ENCODE measurements at regions not wholly inside any gene's neighbourhood (a gene's known extent, or its start where the extent isn't known, plus 50 kb on each side); places are given as distances from the start of the nearest gene placed in this dataset.
"Not testable (repeated sequence)": the region's sequence is repeated elsewhere in the genome, so short reads cannot be mapped to it uniquely, and the experiment has no call there.

DNA sequence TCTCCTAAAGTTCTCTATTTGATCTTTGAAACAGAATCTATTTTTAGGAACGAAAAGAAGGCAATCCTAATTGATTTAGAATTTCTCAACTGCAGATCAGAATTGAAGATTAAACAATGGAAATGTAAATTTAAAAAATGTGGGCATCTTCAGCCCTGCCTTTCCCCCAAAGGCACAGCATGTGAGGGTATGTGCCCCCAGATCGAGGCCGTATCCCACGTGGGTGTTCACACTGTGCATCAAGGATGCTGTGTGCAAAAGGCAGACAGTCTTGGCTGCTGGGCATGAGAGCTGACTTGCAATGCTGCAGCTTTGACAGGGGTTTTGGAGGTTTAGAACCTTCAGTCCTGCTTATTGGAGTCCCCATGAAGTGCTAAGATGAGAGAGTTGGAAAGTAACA lies 346.3 kb downstream of the VRK1 start (continued):
- TF ChIP-seq ELF4 (CRISPR knock-in tag; IDR thresholded peaks at IDR 0.05; ENCODE audit: low read depth), result no peak

DNA sequence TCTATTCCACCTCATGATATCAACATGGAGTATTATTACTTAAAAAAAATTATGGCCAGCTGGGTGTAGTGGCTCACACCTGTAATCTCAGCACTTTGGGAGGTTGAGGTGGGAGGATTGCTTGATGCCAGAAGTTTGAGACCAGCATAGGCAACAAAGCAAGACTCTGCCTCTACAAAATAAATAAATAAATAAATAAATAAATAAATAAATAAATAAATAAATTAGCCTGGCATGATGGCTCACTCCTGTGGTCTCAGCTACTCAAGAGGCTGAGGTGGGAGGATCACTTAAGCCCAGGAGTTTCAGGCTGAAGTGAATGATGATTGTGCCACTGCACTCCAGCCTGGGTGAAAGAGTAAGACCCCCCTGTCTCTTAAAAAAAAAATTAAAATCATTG lies 350.8 kb downstream of the VRK1 start:
- ATAC-seq; H3K27me3 Mint-ChIP-seq (ENCODE audit: low read depth); DNase-seq (ENCODE audit: low spot score); H3K9me3 Mint-ChIP-seq; H3K36me3 Mint-ChIP-seq; H3K4me3 Mint-ChIP-seq; POLR2A ChIA-PET; H3K27ac Mint-ChIP-seq; CTCF ChIA-PET: not testable (repeated sequence)
- 0 out of 2 replicates have a peak, but pooled peaks have one; percentile 21 for TF ChIP-seq HMGA2 (CRISPR knock-in tag; IDR thresholded peaks at IDR 0.05)
- peaks cover 15% of the 10 kb centered on the region for H3K4me1 Mint-ChIP-seq

DNA sequence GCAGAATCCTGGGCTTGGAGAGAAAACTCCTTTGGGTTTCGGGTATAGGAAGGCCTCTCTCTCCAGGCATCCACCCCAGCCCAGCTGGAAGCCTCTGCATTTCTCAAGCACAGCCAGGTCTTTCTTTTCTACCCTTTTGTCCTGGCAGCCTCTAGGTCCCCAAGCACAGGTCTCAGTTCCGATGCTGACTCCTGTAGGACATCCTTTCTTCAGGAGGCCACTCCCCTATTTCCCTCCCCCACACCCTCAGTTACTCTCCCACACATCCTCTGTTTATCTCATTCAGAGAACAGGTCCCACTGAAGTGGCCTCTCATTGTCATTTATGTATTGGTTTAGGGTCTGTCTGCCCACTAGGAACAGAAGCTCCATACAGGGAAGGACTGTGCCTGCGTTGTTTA lies 352.6 kb downstream of the VRK1 start:
- no peak for DNase-seq (ENCODE audit: low spot score)
- ChIA-PET POLR2A (no interaction called here), CTCF (no interaction called here)
- Mint-ChIP-seq H3K27me3 (ENCODE audit: low read depth) (peaks cover 4% of the 10 kb centered on the region), H3K9me3 (no peaks in the 10 kb centered on the region), H3K36me3 (no peaks in the 10 kb centered on the region), H3K27ac (no peak overlapping the region; the same call in 1 of the 2 replicates), H3K4me3 (no peak overlapping the region), H3K4me1 (peaks cover 26% of the 10 kb centered on the region)
- TF ChIP-seq NFATC4 (CRISPR knock-in tag; IDR thresholded peaks at IDR 0.05) (no peak), TCF7 (CRISPR knock-in tag; IDR thresholded peaks at IDR 0.05; ENCODE audit: low read depth) (no peak)
- TF ChIP-seq, protein P1, sequence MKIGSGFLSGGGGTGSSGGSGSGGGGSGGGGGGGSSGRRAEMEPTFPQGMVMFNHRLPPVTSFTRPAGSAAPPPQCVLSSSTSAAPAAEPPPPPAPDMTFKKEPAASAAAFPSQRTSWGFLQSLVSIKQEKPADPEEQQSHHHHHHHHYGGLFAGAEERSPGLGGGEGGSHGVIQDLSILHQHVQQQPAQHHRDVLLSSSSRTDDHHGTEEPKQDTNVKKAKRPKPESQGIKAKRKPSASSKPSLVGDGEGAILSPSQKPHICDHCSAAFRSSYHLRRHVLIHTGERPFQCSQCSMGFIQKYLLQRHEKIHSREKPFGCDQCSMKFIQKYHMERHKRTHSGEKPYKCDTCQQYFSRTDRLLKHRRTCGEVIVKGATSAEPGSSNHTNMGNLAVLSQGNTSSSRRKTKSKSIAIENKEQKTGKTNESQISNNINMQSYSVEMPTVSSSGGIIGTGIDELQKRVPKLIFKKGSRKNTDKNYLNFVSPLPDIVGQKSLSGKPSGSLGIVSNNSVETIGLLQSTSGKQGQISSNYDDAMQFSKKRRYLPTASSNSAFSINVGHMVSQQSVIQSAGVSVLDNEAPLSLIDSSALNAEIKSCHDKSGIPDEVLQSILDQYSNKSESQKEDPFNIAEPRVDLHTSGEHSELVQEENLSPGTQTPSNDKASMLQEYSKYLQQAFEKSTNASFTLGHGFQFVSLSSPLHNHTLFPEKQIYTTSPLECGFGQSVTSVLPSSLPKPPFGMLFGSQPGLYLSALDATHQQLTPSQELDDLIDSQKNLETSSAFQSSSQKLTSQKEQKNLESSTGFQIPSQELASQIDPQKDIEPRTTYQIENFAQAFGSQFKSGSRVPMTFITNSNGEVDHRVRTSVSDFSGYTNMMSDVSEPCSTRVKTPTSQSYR (CRISPR knock-in tag; IDR thresholded peaks at IDR 0.05), result no peak
- TF ChIP-seq, protein P2, sequence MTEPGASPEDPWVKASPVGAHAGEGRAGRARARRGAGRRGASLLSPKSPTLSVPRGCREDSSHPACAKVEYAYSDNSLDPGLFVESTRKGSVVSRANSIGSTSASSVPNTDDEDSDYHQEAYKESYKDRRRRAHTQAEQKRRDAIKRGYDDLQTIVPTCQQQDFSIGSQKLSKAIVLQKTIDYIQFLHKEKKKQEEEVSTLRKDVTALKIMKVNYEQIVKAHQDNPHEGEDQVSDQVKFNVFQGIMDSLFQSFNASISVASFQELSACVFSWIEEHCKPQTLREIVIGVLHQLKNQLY (CRISPR knock-in tag; IDR thresholded peaks at IDR 0.05), result no peak
- TF ChIP-seq, protein P3, sequence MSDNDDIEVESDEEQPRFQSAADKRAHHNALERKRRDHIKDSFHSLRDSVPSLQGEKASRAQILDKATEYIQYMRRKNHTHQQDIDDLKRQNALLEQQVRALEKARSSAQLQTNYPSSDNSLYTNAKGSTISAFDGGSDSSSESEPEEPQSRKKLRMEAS (CRISPR knock-in tag; IDR thresholded peaks at IDR 0.05), result no peak
- TF ChIP-seq, protein P4, sequence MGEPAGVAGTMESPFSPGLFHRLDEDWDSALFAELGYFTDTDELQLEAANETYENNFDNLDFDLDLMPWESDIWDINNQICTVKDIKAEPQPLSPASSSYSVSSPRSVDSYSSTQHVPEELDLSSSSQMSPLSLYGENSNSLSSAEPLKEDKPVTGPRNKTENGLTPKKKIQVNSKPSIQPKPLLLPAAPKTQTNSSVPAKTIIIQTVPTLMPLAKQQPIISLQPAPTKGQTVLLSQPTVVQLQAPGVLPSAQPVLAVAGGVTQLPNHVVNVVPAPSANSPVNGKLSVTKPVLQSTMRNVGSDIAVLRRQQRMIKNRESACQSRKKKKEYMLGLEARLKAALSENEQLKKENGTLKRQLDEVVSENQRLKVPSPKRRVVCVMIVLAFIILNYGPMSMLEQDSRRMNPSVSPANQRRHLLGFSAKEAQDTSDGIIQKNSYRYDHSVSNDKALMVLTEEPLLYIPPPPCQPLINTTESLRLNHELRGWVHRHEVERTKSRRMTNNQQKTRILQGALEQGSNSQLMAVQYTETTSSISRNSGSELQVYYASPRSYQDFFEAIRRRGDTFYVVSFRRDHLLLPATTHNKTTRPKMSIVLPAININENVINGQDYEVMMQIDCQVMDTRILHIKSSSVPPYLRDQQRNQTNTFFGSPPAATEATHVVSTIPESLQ (CRISPR knock-in tag; IDR thresholded peaks at IDR 0.05), result no peak
- peak; percentile 71 for ATAC-seq

DNA sequence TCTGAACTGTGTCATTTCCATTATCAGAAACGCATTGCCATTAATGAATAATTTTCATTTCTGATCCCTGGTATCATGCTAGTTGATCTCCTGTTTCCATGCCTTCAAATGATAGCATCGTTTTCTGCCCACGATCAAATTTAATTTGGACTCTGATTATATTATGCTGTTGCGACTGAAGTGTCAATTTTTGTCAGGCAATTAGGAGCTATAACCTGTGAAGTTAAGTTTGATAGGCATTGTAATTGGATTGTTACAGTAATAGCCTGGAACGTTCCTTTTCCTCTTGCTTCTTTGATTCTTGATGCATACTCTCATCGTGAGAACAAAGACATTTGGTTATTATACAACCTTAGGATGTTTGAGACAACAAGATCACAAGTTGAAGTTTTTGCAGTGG lies 356.3 kb downstream of the VRK1 start:
- Mint-ChIP-seq H3K9me3 (no peaks in the 10 kb centered on the region), H3K27ac (no peak overlapping the region), H3K4me3 (no peak overlapping the region), H3K4me1 (peaks cover 34% of the 10 kb centered on the region), H3K36me3 (no peaks in the 10 kb centered on the region), H3K27me3 (ENCODE audit: low read depth) (peaks cover 3% of the 10 kb centered on the region; the same call in 1 of the 2 replicates)
- TF ChIP-seq, protein P5, sequence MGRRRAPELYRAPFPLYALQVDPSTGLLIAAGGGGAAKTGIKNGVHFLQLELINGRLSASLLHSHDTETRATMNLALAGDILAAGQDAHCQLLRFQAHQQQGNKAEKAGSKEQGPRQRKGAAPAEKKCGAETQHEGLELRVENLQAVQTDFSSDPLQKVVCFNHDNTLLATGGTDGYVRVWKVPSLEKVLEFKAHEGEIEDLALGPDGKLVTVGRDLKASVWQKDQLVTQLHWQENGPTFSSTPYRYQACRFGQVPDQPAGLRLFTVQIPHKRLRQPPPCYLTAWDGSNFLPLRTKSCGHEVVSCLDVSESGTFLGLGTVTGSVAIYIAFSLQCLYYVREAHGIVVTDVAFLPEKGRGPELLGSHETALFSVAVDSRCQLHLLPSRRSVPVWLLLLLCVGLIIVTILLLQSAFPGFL (CRISPR knock-in tag; IDR thresholded peaks at IDR 0.05; ENCODE audit: borderline replicate concordance), result no peak
- TF ChIP-seq, protein P6, sequence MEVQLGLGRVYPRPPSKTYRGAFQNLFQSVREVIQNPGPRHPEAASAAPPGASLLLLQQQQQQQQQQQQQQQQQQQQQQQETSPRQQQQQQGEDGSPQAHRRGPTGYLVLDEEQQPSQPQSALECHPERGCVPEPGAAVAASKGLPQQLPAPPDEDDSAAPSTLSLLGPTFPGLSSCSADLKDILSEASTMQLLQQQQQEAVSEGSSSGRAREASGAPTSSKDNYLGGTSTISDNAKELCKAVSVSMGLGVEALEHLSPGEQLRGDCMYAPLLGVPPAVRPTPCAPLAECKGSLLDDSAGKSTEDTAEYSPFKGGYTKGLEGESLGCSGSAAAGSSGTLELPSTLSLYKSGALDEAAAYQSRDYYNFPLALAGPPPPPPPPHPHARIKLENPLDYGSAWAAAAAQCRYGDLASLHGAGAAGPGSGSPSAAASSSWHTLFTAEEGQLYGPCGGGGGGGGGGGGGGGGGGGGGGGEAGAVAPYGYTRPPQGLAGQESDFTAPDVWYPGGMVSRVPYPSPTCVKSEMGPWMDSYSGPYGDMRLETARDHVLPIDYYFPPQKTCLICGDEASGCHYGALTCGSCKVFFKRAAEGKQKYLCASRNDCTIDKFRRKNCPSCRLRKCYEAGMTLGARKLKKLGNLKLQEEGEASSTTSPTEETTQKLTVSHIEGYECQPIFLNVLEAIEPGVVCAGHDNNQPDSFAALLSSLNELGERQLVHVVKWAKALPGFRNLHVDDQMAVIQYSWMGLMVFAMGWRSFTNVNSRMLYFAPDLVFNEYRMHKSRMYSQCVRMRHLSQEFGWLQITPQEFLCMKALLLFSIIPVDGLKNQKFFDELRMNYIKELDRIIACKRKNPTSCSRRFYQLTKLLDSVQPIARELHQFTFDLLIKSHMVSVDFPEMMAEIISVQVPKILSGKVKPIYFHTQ (CRISPR knock-in tag; IDR thresholded peaks at IDR 0.05), result no peak
- no peak for TF ChIP-seq ELF4 (CRISPR knock-in tag; IDR thresholded peaks at IDR 0.05; ENCODE audit: low read depth)
- TF ChIP-seq ZNF219 (CRISPR knock-in tag; IDR thresholded peaks at IDR 0.05; ENCODE audit: borderline replicate concordance), result no peak
- no peak for TF ChIP-seq FOXP1 (CRISPR knock-in tag; IDR thresholded peaks at IDR 0.05; ENCODE audit: borderline replicate concordance)
- TF ChIP-seq SOX15 (CRISPR knock-in tag; IDR thresholded peaks at IDR 0.05), result no peak
- TF ChIP-seq, protein P7, sequence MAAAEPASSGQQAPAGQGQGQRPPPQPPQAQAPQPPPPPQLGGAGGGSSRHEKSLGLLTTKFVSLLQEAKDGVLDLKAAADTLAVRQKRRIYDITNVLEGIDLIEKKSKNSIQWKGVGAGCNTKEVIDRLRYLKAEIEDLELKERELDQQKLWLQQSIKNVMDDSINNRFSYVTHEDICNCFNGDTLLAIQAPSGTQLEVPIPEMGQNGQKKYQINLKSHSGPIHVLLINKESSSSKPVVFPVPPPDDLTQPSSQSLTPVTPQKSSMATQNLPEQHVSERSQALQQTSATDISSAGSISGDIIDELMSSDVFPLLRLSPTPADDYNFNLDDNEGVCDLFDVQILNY (CRISPR knock-in tag; IDR thresholded peaks at IDR 0.05), result no peak
- TF ChIP-seq ZNF423 (CRISPR knock-in tag; IDR thresholded peaks at IDR 0.05), result no peak
- no peak for TF ChIP-seq CREB1 (CRISPR knock-in tag; IDR thresholded peaks at IDR 0.05)
- TF ChIP-seq, protein P8, sequence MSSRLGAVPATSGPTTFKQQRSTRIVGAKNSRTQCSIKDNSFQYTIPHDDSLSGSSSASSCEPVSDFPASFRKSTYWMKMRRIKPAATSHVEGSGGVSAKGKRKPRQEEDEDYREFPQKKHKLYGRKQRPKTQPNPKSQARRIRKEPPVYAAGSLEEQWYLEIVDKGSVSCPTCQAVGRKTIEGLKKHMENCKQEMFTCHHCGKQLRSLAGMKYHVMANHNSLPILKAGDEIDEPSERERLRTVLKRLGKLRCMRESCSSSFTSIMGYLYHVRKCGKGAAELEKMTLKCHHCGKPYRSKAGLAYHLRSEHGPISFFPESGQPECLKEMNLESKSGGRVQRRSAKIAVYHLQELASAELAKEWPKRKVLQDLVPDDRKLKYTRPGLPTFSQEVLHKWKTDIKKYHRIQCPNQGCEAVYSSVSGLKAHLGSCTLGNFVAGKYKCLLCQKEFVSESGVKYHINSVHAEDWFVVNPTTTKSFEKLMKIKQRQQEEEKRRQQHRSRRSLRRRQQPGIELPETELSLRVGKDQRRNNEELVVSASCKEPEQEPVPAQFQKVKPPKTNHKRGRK (CRISPR knock-in tag; IDR thresholded peaks at IDR 0.05; ENCODE audit: borderline replicate concordance), result no peak
- POLR2A ChIA-PET, result no interaction called here
- DNase-seq (ENCODE audit: low spot score), result no peak
- CTCF ChIA-PET, result interaction anchor here (1.0 kb wide), 1 partner anchor 412 kb away, joined by 3 read pairs; no protein-coding TSS in a partner anchor
- ATAC-seq, result no peak

Measured in WTC11 (cell line).